ENCODE measurements at regions not wholly inside any gene's neighbourhood (a gene's known extent, or its start where the extent isn't known, plus 50 kb on each side); places are given as distances from the start of the nearest gene placed in this dataset.

DNA sequence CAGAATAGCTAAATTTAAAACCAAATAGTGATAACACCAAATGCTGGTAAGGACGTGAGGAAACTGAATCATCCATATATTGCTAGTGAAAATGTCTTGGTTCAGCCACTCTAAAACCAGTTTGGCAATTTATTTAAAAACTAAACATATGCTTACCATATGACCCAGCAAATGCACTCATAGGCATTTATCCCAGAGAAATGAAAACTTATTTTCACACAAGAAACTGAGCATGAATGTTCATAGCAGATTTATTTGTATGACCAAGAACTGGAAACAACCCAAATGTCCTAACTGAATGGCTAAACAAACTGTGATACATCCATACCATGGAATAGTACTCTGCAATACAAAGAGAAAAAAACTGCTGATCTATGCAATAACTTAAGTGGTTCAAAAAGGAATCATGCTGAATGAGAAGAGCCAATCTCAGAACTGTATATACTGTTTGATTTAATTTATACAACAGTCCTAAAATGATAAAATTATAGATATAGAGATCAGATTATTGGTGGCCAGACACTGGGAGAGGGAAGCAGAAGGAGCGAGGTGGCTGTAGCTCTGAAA lies 115.6 kb upstream of the ADGRF1 start:
- Histone ChIP-seq H3K9ac (ENCODE audit: insufficient read depth in 1 of 2, low read depth in 2 of 2, low read length in 2 of 2) (no peak overlapping the region), H3K27me3 (ENCODE audit: control insufficient read depth in 2 of 2, insufficient read depth in 2 of 2, low read length in 2 of 2) (peaks cover 16 to 17% of the 10 kb centered on the region in 2 experiments; a peak in 4 of 5 replicates), H3K4me3 (no peak overlapping the region), H3K4me1 (replicated peaks in 1 of 2; ENCODE audit: control insufficient read depth in 2 of 2, insufficient read depth in 2 of 2, low read length in 2 of 2) (no peaks in the 10 kb centered on the region), H3K27ac (ENCODE audit: extremely low read depth, low read depth, low read length) (no peak overlapping the region), H4K20me1 (replicated peaks; ENCODE audit: control insufficient read depth, insufficient read depth, low read length) (no peaks in the 10 kb centered on the region), H3K79me2 (ENCODE audit: control insufficient read depth, insufficient read depth, low read length) (no peaks in the 10 kb centered on the region), H3K9me1 (ENCODE audit: control insufficient read depth, insufficient read depth, low read length) (no peaks in the 10 kb centered on the region), H2AFZ (ENCODE audit: low read depth, low read length) (no peak overlapping the region), H3K9me3 (replicated peaks; ENCODE audit: control insufficient read depth, insufficient read depth, low read depth, low read length) (no peaks in the 10 kb centered on the region), H3K4me2 (ENCODE audit: insufficient read depth, low read length) (no peak overlapping the region), H3K36me3 (ENCODE audit: control insufficient read depth, insufficient read depth, low read length) (no peaks in the 10 kb centered on the region)
- intact Hi-C loops (cut with micrococcal nuclease), result no loop called here
- BruUV-seq (replicated peaks), result no TSS peak
- in situ Hi-C loops (cut with MboI), result no loop called here
- 15% methylated on average over 2 of the region's 2 CpGs for WGBS (ENCODE audit: insufficient coverage, low coverage, missing lambda C conversion rate)
- DNase-seq (ENCODE audit: extremely low read depth in 1 of 4, low spot score in 3 of 4) (no peak), ATAC-seq (no peak), FAIRE-seq (no peak)
- ChIA-PET POLR2A (interaction anchor here (0.5 kb wide), 1 partner anchor 74 kb away, joined by 3 read pairs; no protein-coding TSS in a partner anchor), CTCF (ENCODE audit: low intra/inter-chr PET ratio) (no interaction called here)
- peak; percentile 93 for TF ChIP-seq MAFF (IDR thresholded peaks at IDR 0.05; ENCODE audit: low read length)
- peak; percentile 94 for TF ChIP-seq ZNF316 (IDR thresholded peaks at IDR 0.05)
- peak; percentile 84 for TF ChIP-seq C11orf30 (IDR thresholded peaks at IDR 0.05; ENCODE audit: low read depth)
- no peak for TF ChIP-seq ESRRA (IDR thresholded peaks at IDR 0.05; ENCODE audit: borderline replicate concordance, low read depth)
- no peak for TF ChIP-seq ZFX (CRISPR knock-in tag; IDR thresholded peaks at IDR 0.05)
- TF ChIP-seq, protein P1, sequence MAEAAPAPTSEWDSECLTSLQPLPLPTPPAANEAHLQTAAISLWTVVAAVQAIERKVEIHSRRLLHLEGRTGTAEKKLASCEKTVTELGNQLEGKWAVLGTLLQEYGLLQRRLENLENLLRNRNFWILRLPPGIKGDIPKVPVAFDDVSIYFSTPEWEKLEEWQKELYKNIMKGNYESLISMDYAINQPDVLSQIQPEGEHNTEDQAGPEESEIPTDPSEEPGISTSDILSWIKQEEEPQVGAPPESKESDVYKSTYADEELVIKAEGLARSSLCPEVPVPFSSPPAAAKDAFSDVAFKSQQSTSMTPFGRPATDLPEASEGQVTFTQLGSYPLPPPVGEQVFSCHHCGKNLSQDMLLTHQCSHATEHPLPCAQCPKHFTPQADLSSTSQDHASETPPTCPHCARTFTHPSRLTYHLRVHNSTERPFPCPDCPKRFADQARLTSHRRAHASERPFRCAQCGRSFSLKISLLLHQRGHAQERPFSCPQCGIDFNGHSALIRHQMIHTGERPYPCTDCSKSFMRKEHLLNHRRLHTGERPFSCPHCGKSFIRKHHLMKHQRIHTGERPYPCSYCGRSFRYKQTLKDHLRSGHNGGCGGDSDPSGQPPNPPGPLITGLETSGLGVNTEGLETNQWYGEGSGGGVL (CRISPR knock-in tag; IDR thresholded peaks at IDR 0.05), result no peak
- TF ChIP-seq, protein P2, sequence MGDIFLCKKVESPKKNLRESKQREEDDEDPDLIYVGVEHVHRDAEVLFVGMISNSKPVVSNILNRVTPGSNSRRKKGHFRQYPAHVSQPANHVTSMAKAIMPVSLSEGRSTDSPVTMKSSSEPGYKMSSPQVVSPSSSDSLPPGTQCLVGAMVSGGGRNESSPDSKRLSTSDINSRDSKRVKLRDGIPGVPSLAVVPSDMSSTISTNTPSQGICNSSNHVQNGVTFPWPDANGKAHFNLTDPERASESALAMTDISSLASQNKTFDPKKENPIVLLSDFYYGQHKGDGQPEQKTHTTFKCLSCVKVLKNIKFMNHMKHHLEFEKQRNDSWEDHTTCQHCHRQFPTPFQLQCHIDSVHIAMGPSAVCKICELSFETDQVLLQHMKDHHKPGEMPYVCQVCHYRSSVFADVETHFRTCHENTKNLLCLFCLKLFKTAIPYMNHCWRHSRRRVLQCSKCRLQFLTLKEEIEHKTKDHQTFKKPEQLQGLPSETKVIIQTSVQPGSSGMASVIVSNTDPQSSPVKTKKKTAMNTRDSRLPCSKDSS (IDR thresholded peaks at IDR 0.05; ENCODE audit: low read depth, partially characterized antibody), result no peak
- no peak for TF ChIP-seq BHLHE40 (IDR thresholded peaks at IDR 0.05; ENCODE audit: low read length)
- TF ChIP-seq MBD2 (IDR thresholded peaks at IDR 0.05; ENCODE audit: borderline replicate concordance, low read depth), result no peak
- TF ChIP-seq MAFG (tag; conservative IDR thresholded peaks at IDR 0.05), result peak; percentile 87
- TF ChIP-seq TAL1 (IDR thresholded peaks at IDR 0.05), result no peak
- no peak for TF ChIP-seq ZNF23 (CRISPR knock-in tag; IDR thresholded peaks at IDR 0.05)
- TF ChIP-seq RBM25 (IDR thresholded peaks at IDR 0.05; ENCODE audit: low read depth, low read length, severe bottlenecking), result peak; percentile 35
- no peak for TF ChIP-seq ILK (tag; IDR thresholded peaks at IDR 0.05; ENCODE audit: borderline replicate concordance, low read depth)
- TF ChIP-seq TARDBP (IDR thresholded peaks at IDR 0.05), result no peak
- no peak for TF ChIP-seq RHOXF2B (CRISPR knock-in tag; conservative IDR thresholded peaks at IDR 0.05)
- no peak for TF ChIP-seq PHF8 (IDR thresholded peaks at IDR 0.05; ENCODE audit: borderline replicate concordance, low read length)
- TF ChIP-seq U2AF2 (optimal IDR thresholded peaks at IDR 0.05; ENCODE audit: low read depth, low read length), result no peak
- peak; percentile 96 for TF ChIP-seq MAFK (IDR thresholded peaks at IDR 0.05; ENCODE audit: low read length)
- no peak for TF ChIP-seq PHB (CRISPR knock-in tag; IDR thresholded peaks at IDR 0.05)
- TF ChIP-seq, protein P3, sequence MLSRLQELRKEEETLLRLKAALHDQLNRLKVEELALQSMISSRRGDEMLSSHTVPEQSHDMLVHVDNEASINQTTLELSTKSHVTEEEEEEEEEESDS (CRISPR knock-in tag; IDR thresholded peaks at IDR 0.05), result no peak
- TF ChIP-seq, protein P4, sequence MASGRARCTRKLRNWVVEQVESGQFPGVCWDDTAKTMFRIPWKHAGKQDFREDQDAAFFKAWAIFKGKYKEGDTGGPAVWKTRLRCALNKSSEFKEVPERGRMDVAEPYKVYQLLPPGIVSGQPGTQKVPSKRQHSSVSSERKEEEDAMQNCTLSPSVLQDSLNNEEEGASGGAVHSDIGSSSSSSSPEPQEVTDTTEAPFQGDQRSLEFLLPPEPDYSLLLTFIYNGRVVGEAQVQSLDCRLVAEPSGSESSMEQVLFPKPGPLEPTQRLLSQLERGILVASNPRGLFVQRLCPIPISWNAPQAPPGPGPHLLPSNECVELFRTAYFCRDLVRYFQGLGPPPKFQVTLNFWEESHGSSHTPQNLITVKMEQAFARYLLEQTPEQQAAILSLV (tag; IDR thresholded peaks at IDR 0.05), result no peak
